22Rv1 (cell line): ENCODE measurements at regions not wholly inside any gene's neighbourhood (a gene's known extent, or its start where the extent isn't known, plus 50 kb on each side); places are given as distances from the start of the nearest gene placed in this dataset.

Experiments used
- ZFX ChIP-seq: fragments of 450-650 bp; IDR thresholded peaks from 2 replicates; pipeline ENCODE4 v1.6.1; 2017; ENCODE audit warnings: antibody characterized with exemption, borderline replicate concordance
- TF ChIP-seq, protein P1 (sequence below): fragments of 450-650 bp; IDR thresholded peaks from 2 replicates; pipeline ENCODE4 v1.5.1; 2017; ENCODE audit warnings: mild to moderate bottlenecking

DNA sequence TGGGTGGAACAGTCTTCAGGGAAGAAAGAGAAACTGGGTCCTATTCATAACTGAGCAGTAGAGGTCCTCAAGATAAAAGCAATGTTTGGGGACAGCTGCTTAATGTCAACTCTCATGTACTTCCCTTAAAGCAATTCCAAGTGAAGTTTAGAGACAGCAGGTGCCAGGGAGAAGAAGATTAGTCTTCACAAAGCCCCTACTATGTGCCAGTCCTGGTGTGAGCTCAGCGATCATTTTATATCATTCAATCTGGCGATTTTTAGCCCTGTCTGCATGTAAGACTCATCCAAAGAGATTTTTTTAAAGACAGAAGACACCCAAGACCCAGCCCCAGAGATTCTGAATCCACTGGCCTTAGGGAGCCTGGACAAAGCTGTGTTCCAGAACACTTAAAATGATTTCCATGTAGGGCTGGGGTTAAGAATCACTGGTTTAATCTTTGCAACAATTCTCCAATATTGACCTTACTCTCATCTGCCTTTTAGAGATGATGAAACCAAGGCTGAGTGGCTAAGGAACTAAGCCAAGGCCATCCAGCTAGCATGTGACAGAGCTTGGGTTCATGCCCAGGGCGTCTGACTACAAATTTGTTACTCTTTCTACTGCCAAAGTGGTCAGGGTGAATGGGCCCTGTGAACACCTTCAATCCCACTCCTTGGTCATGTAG, 404.5 kb upstream of the TBX3 start:
- TF ChIP-seq, protein P1, sequence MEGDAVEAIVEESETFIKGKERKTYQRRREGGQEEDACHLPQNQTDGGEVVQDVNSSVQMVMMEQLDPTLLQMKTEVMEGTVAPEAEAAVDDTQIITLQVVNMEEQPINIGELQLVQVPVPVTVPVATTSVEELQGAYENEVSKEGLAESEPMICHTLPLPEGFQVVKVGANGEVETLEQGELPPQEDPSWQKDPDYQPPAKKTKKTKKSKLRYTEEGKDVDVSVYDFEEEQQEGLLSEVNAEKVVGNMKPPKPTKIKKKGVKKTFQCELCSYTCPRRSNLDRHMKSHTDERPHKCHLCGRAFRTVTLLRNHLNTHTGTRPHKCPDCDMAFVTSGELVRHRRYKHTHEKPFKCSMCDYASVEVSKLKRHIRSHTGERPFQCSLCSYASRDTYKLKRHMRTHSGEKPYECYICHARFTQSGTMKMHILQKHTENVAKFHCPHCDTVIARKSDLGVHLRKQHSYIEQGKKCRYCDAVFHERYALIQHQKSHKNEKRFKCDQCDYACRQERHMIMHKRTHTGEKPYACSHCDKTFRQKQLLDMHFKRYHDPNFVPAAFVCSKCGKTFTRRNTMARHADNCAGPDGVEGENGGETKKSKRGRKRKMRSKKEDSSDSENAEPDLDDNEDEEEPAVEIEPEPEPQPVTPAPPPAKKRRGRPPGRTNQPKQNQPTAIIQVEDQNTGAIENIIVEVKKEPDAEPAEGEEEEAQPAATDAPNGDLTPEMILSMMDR, result no peak
- no peak for TF ChIP-seq ZFX
